ENCODE measurements at regions not wholly inside any gene's neighbourhood (a gene's known extent, or its start where the extent isn't known, plus 50 kb on each side); places are given as distances from the start of the nearest gene placed in this dataset.

DNA sequence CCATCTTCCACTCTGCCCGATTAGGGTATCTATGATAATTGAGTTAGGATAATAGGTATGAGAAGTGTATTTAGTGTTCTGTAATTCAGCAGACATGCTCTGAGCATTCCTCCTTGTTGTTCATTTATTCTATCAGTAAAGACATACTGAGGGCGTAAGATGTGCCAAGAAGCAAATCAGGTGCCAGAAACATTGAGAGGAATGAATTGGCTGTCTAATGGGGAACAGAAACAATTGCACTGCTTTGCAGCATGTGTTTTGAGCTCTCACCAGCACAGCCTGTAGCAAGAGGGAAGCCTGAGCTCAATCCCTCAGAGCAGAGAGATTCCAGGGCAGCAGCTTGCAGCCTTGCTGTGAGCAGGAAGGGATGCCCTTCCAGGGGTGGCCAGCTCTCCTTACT, 589.3 kb downstream of the BCL11B start:
- TF ChIP-seq POLR2A (IDR thresholded peaks at IDR 0.05; ENCODE audit: low read length) (no peak), GATA1 (IDR thresholded peaks at IDR 0.05; ENCODE audit: low read depth, low read length) (no peak)

Data from erythroblast (primary cell).